ENCODE measurements at regions not wholly inside any gene's neighbourhood (a gene's known extent, or its start where the extent isn't known, plus 50 kb on each side); places are given as distances from the start of the nearest gene placed in this dataset.
"Not testable (repeated sequence)": the region's sequence is repeated elsewhere in the genome, so short reads cannot be mapped to it uniquely, and the experiment has no call there.

DNA sequence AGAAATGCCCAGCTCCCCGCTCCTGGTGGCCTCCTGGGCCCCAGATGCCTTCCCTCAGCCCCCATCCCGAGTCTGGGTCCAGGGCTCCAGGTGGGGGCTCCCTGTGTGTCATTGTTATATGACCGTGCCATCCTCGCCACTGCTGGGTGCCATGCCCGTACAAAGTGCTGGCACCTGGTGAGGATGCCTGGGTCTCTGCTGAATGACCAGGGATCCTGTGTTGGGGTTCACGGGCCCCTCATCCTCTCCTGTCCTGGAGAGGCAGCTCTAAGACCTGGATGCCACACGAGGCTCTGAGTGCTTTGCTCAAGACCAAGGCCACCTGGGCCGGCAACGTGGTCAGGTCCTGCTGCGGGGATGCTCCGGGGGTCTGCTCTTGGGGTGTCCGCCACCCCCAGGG lies 206.5 kb downstream of the BANP start:
- not testable (repeated sequence) for H3K9me3 Mint-ChIP-seq; H3T11ph ChIP-seq (ENCODE audit: low read length); H3K14ac ChIP-seq (ENCODE audit: insufficient read depth, low read length); H3K27me3 Mint-ChIP-seq (ENCODE audit: low read depth); H3K27ac ChIP-seq (ENCODE audit: insufficient read length, low read depth, low read length); H3K56ac ChIP-seq (ENCODE audit: insufficient read length, low read depth, low read length); H3K23me2 ChIP-seq (ENCODE audit: insufficient read length, low read depth, low read length, poor library complexity, severe bottlenecking); H3K4me2 ChIP-seq (ENCODE audit: insufficient read depth, insufficient read length, low read length); H4K8ac ChIP-seq (replicated peaks; ENCODE audit: insufficient read length, low read depth, low read length); H3K9me3 ChIP-seq (ENCODE audit: control insufficient read depth, low read depth, low read length); H3K79me2 ChIP-seq (ENCODE audit: insufficient read depth, low read length); H3K18ac ChIP-seq (ENCODE audit: insufficient read length, low read depth, low read length); H2BK120ac ChIP-seq (ENCODE audit: low read depth, low read length, poor library complexity, severe bottlenecking); H2BK12ac ChIP-seq (ENCODE audit: insufficient read length, low read depth, low read length); H3K4me3 Mint-ChIP-seq; H3K27me3 ChIP-seq (ENCODE audit: insufficient read depth, low read length); H4K91ac ChIP-seq (ENCODE audit: insufficient read length, low read depth, low read length); H2BK15ac ChIP-seq (ENCODE audit: low read depth, low read length); H3K9ac ChIP-seq (ENCODE audit: extremely low read depth, insufficient read length, low read length); H3K79me1 ChIP-seq (ENCODE audit: insufficient read depth, low read depth, low read length, poor library complexity, severe bottlenecking); H3K27ac Mint-ChIP-seq; H3K4me1 ChIP-seq (ENCODE audit: insufficient read depth, low read length); DNase-seq; H3K23ac ChIP-seq (ENCODE audit: insufficient read length, low read depth, low read length); H2BK5ac ChIP-seq (ENCODE audit: insufficient read length, low read length); H4K20me1 ChIP-seq (ENCODE audit: control insufficient read depth, insufficient read depth, insufficient read length); H4K5ac ChIP-seq (ENCODE audit: insufficient read length, low read depth, low read length); H3K36me3 Mint-ChIP-seq (ENCODE audit: insufficient read depth in 1 of 3, low read depth in 3 of 3); H3K4me1 Mint-ChIP-seq; H2BK20ac ChIP-seq (ENCODE audit: low read depth, low read length, poor library complexity, severe bottlenecking); H2AFZ ChIP-seq (ENCODE audit: low read length); H3K4ac ChIP-seq (ENCODE audit: low read depth, low read length); H2AK5ac ChIP-seq (ENCODE audit: insufficient read length, low read length)
- no CpG with 5 or more reads among the region's 12 CpGs for WGBS (ENCODE audit: extremely low coverage, insufficient read length, low lambda C conversion rate)

DNA sequence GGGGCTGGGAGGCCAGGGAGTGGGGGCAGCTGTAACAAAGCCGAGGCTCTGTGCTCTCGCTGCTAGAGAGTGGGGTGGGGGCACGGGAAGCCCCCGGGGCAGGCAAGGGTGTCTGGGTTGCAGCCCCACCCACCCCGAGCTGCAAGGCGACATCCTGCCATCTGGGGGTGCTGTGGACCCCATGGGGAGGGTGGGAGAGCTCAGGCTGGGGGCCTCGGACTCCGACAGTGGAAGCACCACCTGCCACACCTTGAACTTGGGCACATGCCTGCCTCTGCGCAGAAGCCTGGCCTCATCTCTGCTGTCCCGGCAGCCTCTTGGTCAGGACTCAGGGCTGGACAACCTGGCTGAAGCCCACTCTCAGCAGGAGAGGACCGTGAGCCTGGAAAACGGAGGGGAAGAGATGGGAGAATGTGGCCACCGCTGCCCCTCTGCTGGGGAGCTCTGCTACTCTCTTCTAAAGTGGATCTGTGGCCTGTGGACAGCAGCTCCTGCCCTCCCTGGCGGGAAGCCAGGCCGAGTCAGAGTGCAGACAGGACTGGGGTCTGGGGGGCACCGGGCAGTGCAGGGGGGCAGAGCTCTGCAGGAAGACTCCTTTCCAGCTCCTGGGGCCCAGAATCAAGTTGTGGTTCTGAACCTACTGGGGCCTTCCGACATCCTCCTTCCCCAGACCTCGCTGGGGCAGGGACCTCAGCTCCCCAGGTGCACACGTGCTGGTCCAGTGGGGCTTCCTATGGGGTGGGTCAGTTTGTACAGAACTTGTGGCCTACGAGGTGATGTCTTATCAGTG lies 207.2 kb downstream of the BANP start:
- not testable (repeated sequence) for H3K23me2 ChIP-seq (ENCODE audit: insufficient read length, low read depth, low read length, poor library complexity, severe bottlenecking); H3K18ac ChIP-seq (ENCODE audit: insufficient read length, low read depth, low read length); H3K27me3 ChIP-seq (ENCODE audit: insufficient read depth, low read length); H4K5ac ChIP-seq (ENCODE audit: insufficient read length, low read depth, low read length); H2BK5ac ChIP-seq (ENCODE audit: insufficient read length, low read length); H3K14ac ChIP-seq (ENCODE audit: insufficient read depth, low read length); H3K36me3 Mint-ChIP-seq (ENCODE audit: insufficient read depth in 1 of 3, low read depth in 3 of 3); H2BK12ac ChIP-seq (ENCODE audit: insufficient read length, low read depth, low read length); H2AFZ ChIP-seq (ENCODE audit: low read length); H2AK5ac ChIP-seq (ENCODE audit: insufficient read length, low read length); H3K27me3 Mint-ChIP-seq (ENCODE audit: low read depth); H4K8ac ChIP-seq (replicated peaks; ENCODE audit: insufficient read length, low read depth, low read length); H3K4ac ChIP-seq (ENCODE audit: low read depth, low read length); H3K4me1 ChIP-seq (ENCODE audit: insufficient read depth, low read length); H3K27ac Mint-ChIP-seq; H2BK15ac ChIP-seq (ENCODE audit: low read depth, low read length); H3K79me2 ChIP-seq (ENCODE audit: insufficient read depth, low read length); DNase-seq; H3K4me2 ChIP-seq (ENCODE audit: insufficient read depth, insufficient read length, low read length); H3K79me1 ChIP-seq (ENCODE audit: insufficient read depth, low read depth, low read length, poor library complexity, severe bottlenecking); H4K91ac ChIP-seq (ENCODE audit: insufficient read length, low read depth, low read length); H3T11ph ChIP-seq (ENCODE audit: low read length); H2BK120ac ChIP-seq (ENCODE audit: low read depth, low read length, poor library complexity, severe bottlenecking); H3K9me3 ChIP-seq (ENCODE audit: control insufficient read depth, low read depth, low read length); H3K4me1 Mint-ChIP-seq; H3K56ac ChIP-seq (ENCODE audit: insufficient read length, low read depth, low read length); H3K9me3 Mint-ChIP-seq; H3K27ac ChIP-seq (ENCODE audit: insufficient read length, low read depth, low read length); H3K4me3 Mint-ChIP-seq; H4K20me1 ChIP-seq (ENCODE audit: control insufficient read depth, insufficient read depth, insufficient read length); H2BK20ac ChIP-seq (ENCODE audit: low read depth, low read length, poor library complexity, severe bottlenecking); H3K23ac ChIP-seq (ENCODE audit: insufficient read length, low read depth, low read length); H3K9ac ChIP-seq (ENCODE audit: extremely low read depth, insufficient read length, low read length)
- WGBS (ENCODE audit: extremely low coverage, insufficient read length, low lambda C conversion rate): no CpG with 5 or more reads among the region's 20 CpGs

Measured in H9 (cell line).